ENCODE measurements at regions not wholly inside any gene's neighbourhood (a gene's known extent, or its start where the extent isn't known, plus 50 kb on each side); places are given as distances from the start of the nearest gene placed in this dataset.
A peak's percentile ranks its signal among the peaks of the same experiment; 100 is the strongest.

GRCh38 chr16:79918916-79919315, 318.4 kb upstream of the MAF start:
- Histone ChIP-seq H2AK5ac (ENCODE audit: insufficient read length, low read length) (no peak overlapping the region), H3K4me2 (ENCODE audit: insufficient read depth, insufficient read length, low read length) (no peak overlapping the region), H3K23me2 (ENCODE audit: insufficient read length, low read depth, low read length, poor library complexity, severe bottlenecking) (no peaks in the 10 kb centered on the region), H3T11ph (ENCODE audit: low read length) (no peak overlapping the region), H3K79me1 (ENCODE audit: insufficient read depth, low read depth, low read length, poor library complexity, severe bottlenecking) (no peaks in the 10 kb centered on the region), H3K4me1 (ENCODE audit: insufficient read depth, low read length) (no peaks in the 10 kb centered on the region; the same call in 1 of the 2 replicates), H3K4ac (ENCODE audit: low read depth, low read length) (no peak overlapping the region), H2BK15ac (ENCODE audit: low read depth, low read length) (no peak overlapping the region), H2BK12ac (ENCODE audit: insufficient read length, low read depth, low read length) (no peak overlapping the region), H4K5ac (ENCODE audit: insufficient read length, low read depth, low read length) (no peak overlapping the region), H2BK120ac (ENCODE audit: low read depth, low read length, poor library complexity, severe bottlenecking) (no peak overlapping the region), H4K91ac (ENCODE audit: insufficient read length, low read depth, low read length) (no peak overlapping the region), H4K8ac (replicated peaks; ENCODE audit: insufficient read length, low read depth, low read length) (no peak overlapping the region), H3K18ac (ENCODE audit: insufficient read length, low read depth, low read length) (no peak overlapping the region), H3K79me2 (ENCODE audit: insufficient read depth, low read length) (no peaks in the 10 kb centered on the region), H4K20me1 (ENCODE audit: control insufficient read depth, insufficient read depth, insufficient read length) (no peaks in the 10 kb centered on the region), H2BK5ac (ENCODE audit: insufficient read length, low read length) (no peak overlapping the region), H3K23ac (ENCODE audit: insufficient read length, low read depth, low read length) (no peak overlapping the region), H3K27ac (ENCODE audit: insufficient read length, low read depth, low read length) (no peak overlapping the region), H3K56ac (ENCODE audit: insufficient read length, low read depth, low read length) (no peak overlapping the region), H3K9ac (ENCODE audit: extremely low read depth, insufficient read length, low read length) (no peak overlapping the region), H3K14ac (ENCODE audit: insufficient read depth, low read length) (no peak overlapping the region), H2BK20ac (ENCODE audit: low read depth, low read length, poor library complexity, severe bottlenecking) (no peak overlapping the region), H3K9me3 (ENCODE audit: control insufficient read depth, low read depth, low read length) (no peaks in the 10 kb centered on the region), H3K27me3 (ENCODE audit: insufficient read depth, low read length) (no peaks in the 10 kb centered on the region), H2AFZ (ENCODE audit: low read length) (no peak overlapping the region)
- TF ChIP-seq, protein P1, sequence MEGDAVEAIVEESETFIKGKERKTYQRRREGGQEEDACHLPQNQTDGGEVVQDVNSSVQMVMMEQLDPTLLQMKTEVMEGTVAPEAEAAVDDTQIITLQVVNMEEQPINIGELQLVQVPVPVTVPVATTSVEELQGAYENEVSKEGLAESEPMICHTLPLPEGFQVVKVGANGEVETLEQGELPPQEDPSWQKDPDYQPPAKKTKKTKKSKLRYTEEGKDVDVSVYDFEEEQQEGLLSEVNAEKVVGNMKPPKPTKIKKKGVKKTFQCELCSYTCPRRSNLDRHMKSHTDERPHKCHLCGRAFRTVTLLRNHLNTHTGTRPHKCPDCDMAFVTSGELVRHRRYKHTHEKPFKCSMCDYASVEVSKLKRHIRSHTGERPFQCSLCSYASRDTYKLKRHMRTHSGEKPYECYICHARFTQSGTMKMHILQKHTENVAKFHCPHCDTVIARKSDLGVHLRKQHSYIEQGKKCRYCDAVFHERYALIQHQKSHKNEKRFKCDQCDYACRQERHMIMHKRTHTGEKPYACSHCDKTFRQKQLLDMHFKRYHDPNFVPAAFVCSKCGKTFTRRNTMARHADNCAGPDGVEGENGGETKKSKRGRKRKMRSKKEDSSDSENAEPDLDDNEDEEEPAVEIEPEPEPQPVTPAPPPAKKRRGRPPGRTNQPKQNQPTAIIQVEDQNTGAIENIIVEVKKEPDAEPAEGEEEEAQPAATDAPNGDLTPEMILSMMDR (conservative IDR thresholded peaks at IDR 0.05): no peak
- Mint-ChIP-seq H3K27me3 (ENCODE audit: low read depth) (peaks cover 3% of the 10 kb centered on the region; the same call in 1 of the 2 replicates), H3K4me1 (peaks cover 13 to 18% of the 10 kb centered on the region in 2 experiments), H3K4me3 (no peak overlapping the region), H3K27ac (peak overlapping the region in 1 of 3 experiments; percentile 12; a peak in 1 of 7 replicates), H3K9me3 (no peaks in the 10 kb centered on the region), H3K36me3 (ENCODE audit: insufficient read depth in 1 of 3, low read depth in 3 of 3) (no peaks in the 10 kb centered on the region)
- DNase-seq: no peak
- no CpG with 5 or more reads among the region's 3 CpGs for WGBS (ENCODE audit: extremely low coverage, insufficient read length, low lambda C conversion rate)

Measured in H9 (cell line).